ENCODE measurements at regions not wholly inside any gene's neighbourhood (a gene's known extent, or its start where the extent isn't known, plus 50 kb on each side); places are given as distances from the start of the nearest gene placed in this dataset.
"Not testable (repeated sequence)": the region's sequence is repeated elsewhere in the genome, so short reads cannot be mapped to it uniquely, and the experiment has no call there.

DNA sequence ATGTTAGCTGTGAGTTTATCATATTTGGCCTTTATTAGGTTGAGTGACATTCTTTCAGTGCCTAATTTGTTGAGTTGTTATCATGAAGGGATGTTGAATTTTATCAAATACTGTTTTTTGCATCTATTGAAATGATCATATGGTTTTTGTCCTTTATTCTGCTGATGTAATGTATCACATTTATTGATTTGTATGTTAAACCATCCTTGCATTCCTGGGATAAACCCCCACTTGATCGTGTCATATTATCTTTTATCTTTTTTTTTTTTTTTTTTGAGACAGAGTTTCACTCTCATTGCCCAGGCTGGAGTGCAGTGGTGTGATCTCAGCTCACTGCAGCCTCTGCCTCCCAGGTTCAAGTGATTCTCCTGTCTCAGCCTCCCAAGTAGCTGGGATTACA lies 51.9 kb upstream of the MFGE8 start:
- not testable (repeated sequence) for DNase-seq (ENCODE audit: low read depth); H3K4me3 ChIP-seq (replicated peaks; ENCODE audit: low read depth, low read length)

DNA sequence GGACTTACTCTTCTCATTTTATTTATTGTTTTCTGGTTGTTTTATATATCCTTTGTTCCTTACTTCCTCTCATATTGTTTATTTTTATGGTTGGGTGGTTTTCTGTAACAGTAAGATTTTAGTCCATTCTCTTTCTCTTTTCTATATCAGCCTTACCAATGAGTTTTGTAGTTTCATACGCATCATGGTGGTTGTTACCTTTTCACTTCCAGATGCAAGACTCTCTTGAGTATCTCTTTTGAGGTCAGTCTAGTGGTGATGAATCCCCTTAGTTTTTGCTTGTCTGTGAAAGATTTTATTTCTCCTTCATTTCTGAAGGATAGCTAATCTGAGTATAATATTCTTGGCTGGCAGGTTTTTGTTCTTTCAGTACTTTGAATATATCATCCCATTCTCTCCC lies 57.1 kb upstream of the MFGE8 start:
- no peak for DNase-seq (ENCODE audit: low read depth)
- no peak overlapping the region for H3K4me3 ChIP-seq (replicated peaks; ENCODE audit: low read depth, low read length)
- TF ChIP-seq, protein P1, sequence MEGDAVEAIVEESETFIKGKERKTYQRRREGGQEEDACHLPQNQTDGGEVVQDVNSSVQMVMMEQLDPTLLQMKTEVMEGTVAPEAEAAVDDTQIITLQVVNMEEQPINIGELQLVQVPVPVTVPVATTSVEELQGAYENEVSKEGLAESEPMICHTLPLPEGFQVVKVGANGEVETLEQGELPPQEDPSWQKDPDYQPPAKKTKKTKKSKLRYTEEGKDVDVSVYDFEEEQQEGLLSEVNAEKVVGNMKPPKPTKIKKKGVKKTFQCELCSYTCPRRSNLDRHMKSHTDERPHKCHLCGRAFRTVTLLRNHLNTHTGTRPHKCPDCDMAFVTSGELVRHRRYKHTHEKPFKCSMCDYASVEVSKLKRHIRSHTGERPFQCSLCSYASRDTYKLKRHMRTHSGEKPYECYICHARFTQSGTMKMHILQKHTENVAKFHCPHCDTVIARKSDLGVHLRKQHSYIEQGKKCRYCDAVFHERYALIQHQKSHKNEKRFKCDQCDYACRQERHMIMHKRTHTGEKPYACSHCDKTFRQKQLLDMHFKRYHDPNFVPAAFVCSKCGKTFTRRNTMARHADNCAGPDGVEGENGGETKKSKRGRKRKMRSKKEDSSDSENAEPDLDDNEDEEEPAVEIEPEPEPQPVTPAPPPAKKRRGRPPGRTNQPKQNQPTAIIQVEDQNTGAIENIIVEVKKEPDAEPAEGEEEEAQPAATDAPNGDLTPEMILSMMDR (IDR thresholded peaks at IDR 0.05; ENCODE audit: low read length, missing control alignments) = no peak

GRCh38 chr15:88974392-88974791 lies 61.2 kb upstream of the MFGE8 start:
- H3K4me3 ChIP-seq (replicated peaks; ENCODE audit: low read depth, low read length) = no peak overlapping the region
- peak; percentile 67 for DNase-seq (ENCODE audit: low read depth)
- TF ChIP-seq, protein P1 (IDR thresholded peaks at IDR 0.05; ENCODE audit: low read length, missing control alignments) = no peak

DNA sequence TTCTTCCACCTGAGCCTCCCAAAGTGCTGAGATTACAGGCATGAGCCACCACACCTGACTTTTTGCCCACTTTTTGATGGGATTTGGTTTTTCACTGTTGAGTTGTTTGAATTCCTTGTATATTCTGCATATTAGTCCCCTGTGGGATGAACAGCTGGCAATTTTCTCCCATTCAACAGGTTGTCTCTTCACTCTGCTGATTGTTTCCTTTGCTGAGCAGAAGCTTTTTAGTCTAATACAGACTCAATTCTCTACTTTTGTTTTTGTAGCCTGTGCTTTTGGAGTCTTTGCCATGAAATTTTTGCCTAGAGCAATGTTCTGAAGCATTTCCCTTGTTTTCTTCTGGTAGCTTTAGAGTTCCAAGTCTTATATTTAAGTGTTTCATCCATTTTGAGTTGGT lies 62.7 kb upstream of the MFGE8 start:
- TF ChIP-seq, protein P1 (IDR thresholded peaks at IDR 0.05; ENCODE audit: low read length, missing control alignments) = no peak
- peak; percentile 47 for DNase-seq (ENCODE audit: low read depth)
- no peak overlapping the region for H3K4me3 ChIP-seq (replicated peaks; ENCODE audit: low read depth, low read length)

DNA sequence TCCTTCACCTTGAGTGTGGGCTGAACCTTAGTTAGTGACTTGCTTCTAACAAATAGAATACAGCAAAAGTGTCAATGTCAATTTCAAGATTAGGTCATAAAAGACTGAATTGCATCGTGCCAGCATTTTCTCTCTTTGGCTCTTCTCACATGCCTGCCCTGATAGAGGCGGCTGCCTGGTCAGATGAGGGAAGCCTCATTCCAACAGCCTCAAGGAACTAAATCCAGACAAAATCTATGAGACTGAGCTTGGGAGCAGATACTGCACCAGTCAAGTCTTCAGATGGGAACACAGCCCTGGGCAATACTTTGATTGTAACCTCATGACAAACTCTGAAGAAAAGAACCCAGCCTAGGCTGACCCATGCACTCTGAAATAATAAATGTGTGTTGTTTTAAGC lies 63.5 kb upstream of the MFGE8 start:
- TF ChIP-seq, protein P1 (IDR thresholded peaks at IDR 0.05; ENCODE audit: low read length, missing control alignments) = no peak
- DNase-seq (ENCODE audit: low read depth) = no peak

DNA sequence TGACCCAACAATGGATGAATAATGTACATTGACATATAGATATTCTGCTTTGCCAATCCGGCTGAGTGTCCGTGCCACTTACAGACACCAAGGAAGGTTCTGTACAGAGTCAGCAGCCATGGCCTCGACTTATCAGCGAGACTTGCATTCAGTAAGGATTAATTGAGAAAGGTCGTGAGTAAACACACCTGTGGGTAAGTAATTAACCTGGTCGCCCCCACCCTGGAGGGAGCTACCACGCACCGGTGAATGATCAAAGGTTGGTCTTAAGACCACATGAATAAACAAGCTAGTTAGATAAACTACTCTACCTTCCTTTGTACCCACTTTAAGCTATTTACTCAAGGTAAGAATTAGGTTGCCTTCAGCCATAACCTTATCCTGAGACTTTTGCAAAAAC lies 66.5 kb upstream of the MFGE8 start:
- TF ChIP-seq, protein P1 (IDR thresholded peaks at IDR 0.05; ENCODE audit: low read length, missing control alignments) = no peak
- no peak overlapping the region for H3K4me3 ChIP-seq (replicated peaks; ENCODE audit: low read depth, low read length)
- no peak for DNase-seq (ENCODE audit: low read depth)

More for the DNA sequence above, 63.5 kb upstream of the MFGE8 start:
- H3K4me3 ChIP-seq (replicated peaks; ENCODE audit: low read depth, low read length) = no peak overlapping the region

- TF ChIP-seq, protein P1 (IDR thresholded peaks at IDR 0.05; ENCODE audit: low read length, missing control alignments) = no peak
- DNase-seq (ENCODE audit: low read depth) = no peak
- no peak overlapping the region for H3K4me3 ChIP-seq (replicated peaks; ENCODE audit: low read depth, low read length)
Measured at GRCh38 chr15:88980498-88980897, 67.3 kb upstream of the MFGE8 start.

Measured in fibroblast of pulmonary artery (primary cell).